Neural progenitor cell (in vitro differentiated cells): ENCODE measurements at regions not wholly inside any gene's neighbourhood (a gene's known extent, or its start where the extent isn't known, plus 50 kb on each side); places are given as distances from the start of the nearest gene placed in this dataset.

ENCODE experiments used
- DNase-seq: peaks from one replicate; pipeline ENCODE4 v3.0.0-alpha.2; 2016; ENCODE audit warnings: low spot score
- H2AFZ ChIP-seq: fragments of 200-600 bp; sonication (generic); replicated peaks from 2 replicates; pipeline ENCODE4 v1.6.1; 2016; ENCODE audit warnings: antibody characterized with exemption
- H3F3A ChIP-seq: fragments of 200-600 bp; sonication (generic); 2 replicates; pipeline ENCODE4 v1.6.1; 2016; ENCODE audit warnings: antibody characterized with exemption, low read depth
- H3K27ac ChIP-seq: fragments of 200-600 bp; sonication (generic); 2 replicates; pipeline ENCODE4 v1.5.1; 2016; ENCODE audit warnings: mild to moderate bottlenecking
- H3K27me3 ChIP-seq: fragments of 200-600 bp; sonication (generic); 2 replicates; pipeline ENCODE4 v1.6.1; 2016; ENCODE audit warnings: mild to moderate bottlenecking, moderate library complexity
- H3K36me3 ChIP-seq: fragments of 200-600 bp; sonication (generic); 2 replicates; pipeline ENCODE4 v1.5.1; 2016
- H3K4me1 ChIP-seq: fragments of 200-600 bp; sonication (generic); 2 replicates; pipeline ENCODE4 v1.6.1; 2016; ENCODE audit warnings: mixed run types
- H3K4me2 ChIP-seq: fragments of 200-600 bp; sonication (generic); 2 replicates; pipeline ENCODE4 v1.6.1; 2016
- H3K4me3 ChIP-seq: fragments of 200-600 bp; sonication (generic); 2 replicates; pipeline ENCODE4 v1.5.1; 2016
- H3K79me2 ChIP-seq: fragments of 200-600 bp; sonication (generic); 2 replicates; pipeline ENCODE4 v1.6.1; 2016; ENCODE audit warnings: low read depth
- H3K9ac ChIP-seq: fragments of 200-600 bp; sonication (generic); 2 replicates; pipeline ENCODE4 v1.6.1; 2016
- H3K9me3 ChIP-seq: fragments of 200-600 bp; sonication (generic); 2 replicates; pipeline ENCODE4 v1.5.1; 2016; ENCODE audit warnings: low read depth
- H4K20me1 ChIP-seq: fragments of 200-600 bp; sonication (generic); 2 replicates; pipeline ENCODE4 v1.6.1; 2016; ENCODE audit warnings: low read depth
- H3K27ac Mint-ChIP-seq: 3 replicates; pipeline ENCODE4 v1.8.0; 2021; ENCODE audit warnings: mixed read lengths
- H3K27me3 Mint-ChIP-seq: 2 replicates; pipeline ENCODE4 v1.8.0; 2022; ENCODE audit warnings: low read depth, mild to moderate bottlenecking, inconsistent platforms, moderate library complexity, mixed read lengths; ENCODE audit not compliant: insufficient read depth
- H3K36me3 Mint-ChIP-seq: 3 replicates; pipeline ENCODE4 v1.8.0; 2021; ENCODE audit warnings: mixed read lengths
- H3K4me1 Mint-ChIP-seq: 3 replicates; pipeline ENCODE4 v1.8.0; 2021; ENCODE audit warnings: mixed read lengths
- H3K4me3 Mint-ChIP-seq: 3 replicates; pipeline ENCODE4 v1.8.0; 2021; ENCODE audit warnings: mild to moderate bottlenecking, moderate library complexity, mixed read lengths
- H3K9me3 Mint-ChIP-seq: 3 replicates; pipeline ENCODE4 v1.8.0; 2020; ENCODE audit warnings: mixed read lengths
- CTCF ChIP-seq: fragments of 200-600 bp; sonication (generic); IDR thresholded peaks from 2 replicates; pipeline ENCODE4 v1.5.1; 2017; ENCODE audit warnings: antibody characterized with exemption, mild to moderate bottlenecking
- EZH2 ChIP-seq: fragments of 200-600 bp; sonication (generic); IDR thresholded peaks from 2 replicates; pipeline ENCODE4 v1.6.1; 2017; ENCODE audit warnings: antibody characterized with exemption, mild to moderate bottlenecking, moderate library complexity
- EZH2phosphoT487 ChIP-seq: fragments of 200-600 bp; sonication (generic); IDR thresholded peaks from 2 replicates; pipeline ENCODE4 v1.6.1; 2017; ENCODE audit warnings: antibody characterized with exemption

GRCh38 chr2:77808599-77808998 is 286.4 kb upstream of the LRRTM4 start:
- Mint-ChIP-seq H3K36me3 (peaks cover 13% of the 10 kb centered on the region), H3K27me3 (peaks cover 2% of the 10 kb centered on the region), H3K4me3 (no peak overlapping the region), H3K4me1 (peaks cover 18% of the 10 kb centered on the region), H3K9me3 (peaks cover 44% of the 10 kb centered on the region), H3K27ac (peak overlapping the region; percentile 80)
- H3K4me3 ChIP-seq, result no peak overlapping the region
- no peaks in the 10 kb centered on the region for H3K36me3 ChIP-seq
- H3K4me1 ChIP-seq, result no peaks in the 10 kb centered on the region
- no peaks in the 10 kb centered on the region for H3K27me3 ChIP-seq
- H3K79me2 ChIP-seq, result no peaks in the 10 kb centered on the region
- no peak overlapping the region for H2AFZ ChIP-seq
- no peak overlapping the region for H3K4me2 ChIP-seq
- no peaks in the 10 kb centered on the region for H3F3A ChIP-seq
- no peaks in the 10 kb centered on the region for H3K9me3 ChIP-seq
- no peak overlapping the region for H3K27ac ChIP-seq
- no peak overlapping the region for H3K9ac ChIP-seq
- no peak for DNase-seq
- TF ChIP-seq EZH2phosphoT487 (no peak), EZH2 (no peak), CTCF (no peak)
- H4K20me1 ChIP-seq, result no peaks in the 10 kb centered on the region

- TF ChIP-seq EZH2phosphoT487 (no peak), EZH2 (no peak), CTCF (no peak)
- H3K27me3 ChIP-seq, result no peaks in the 10 kb centered on the region
- H3K4me1 Mint-ChIP-seq, result peaks cover 4% of the 10 kb centered on the region
- no peak for DNase-seq
- H3K79me2 ChIP-seq, result no peaks in the 10 kb centered on the region
- peaks cover 5% of the 10 kb centered on the region for H3K36me3 Mint-ChIP-seq
- no peak overlapping the region for H3K4me2 ChIP-seq
- no peak overlapping the region for H3K27ac ChIP-seq
- no peak overlapping the region for H3K9ac ChIP-seq
- no peaks in the 10 kb centered on the region for H3K36me3 ChIP-seq
- no peak overlapping the region for H3K27ac Mint-ChIP-seq
- peaks cover 27% of the 10 kb centered on the region for H3K9me3 Mint-ChIP-seq
- H3K4me1 ChIP-seq, result no peaks in the 10 kb centered on the region
- no peaks in the 10 kb centered on the region for H3K9me3 ChIP-seq
- H2AFZ ChIP-seq, result peak overlapping the region; percentile 1
- H3F3A ChIP-seq, result no peaks in the 10 kb centered on the region
- H3K4me3 ChIP-seq, result no peak overlapping the region
- H4K20me1 ChIP-seq, result no peaks in the 10 kb centered on the region
- H3K4me3 Mint-ChIP-seq, result no peak overlapping the region
- peaks cover 5% of the 10 kb centered on the region for H3K27me3 Mint-ChIP-seq
These were observed 291.4 kb upstream of the LRRTM4 start for GRCh38 chr2:77813599-77813998.

- Histone ChIP-seq H3K4me1 (no peaks in the 10 kb centered on the region), H3K4me2 (no peak overlapping the region), H3K36me3 (no peaks in the 10 kb centered on the region), H3K27me3 (no peaks in the 10 kb centered on the region), H2AFZ (peak overlapping the region; percentile 0), H3K27ac (no peak overlapping the region), H3K79me2 (no peaks in the 10 kb centered on the region), H3K4me3 (no peak overlapping the region), H3K9me3 (no peaks in the 10 kb centered on the region), H4K20me1 (no peaks in the 10 kb centered on the region), H3K9ac (no peak overlapping the region), H3F3A (no peaks in the 10 kb centered on the region)
- peaks cover 5% of the 10 kb centered on the region for H3K27me3 Mint-ChIP-seq
- H3K4me1 Mint-ChIP-seq, result peaks cover 4% of the 10 kb centered on the region
- TF ChIP-seq EZH2phosphoT487, result no peak
- TF ChIP-seq CTCF, result no peak
- TF ChIP-seq EZH2, result no peak
- peaks cover under 1% of the 10 kb centered on the region for H3K36me3 Mint-ChIP-seq
- H3K4me3 Mint-ChIP-seq, result no peak overlapping the region
- H3K27ac Mint-ChIP-seq, result no peak overlapping the region
- peaks cover 7% of the 10 kb centered on the region for H3K9me3 Mint-ChIP-seq
- no peak for DNase-seq
These were observed 294.4 kb upstream of the LRRTM4 start for GRCh38 chr2:77816618-77817017.

- no peak for DNase-seq
- Mint-ChIP-seq H3K9me3 (no peaks in the 10 kb centered on the region), H3K36me3 (no peaks in the 10 kb centered on the region), H3K27ac (no peak overlapping the region), H3K4me3 (no peak overlapping the region), H3K4me1 (peaks cover 4% of the 10 kb centered on the region), H3K27me3 (peaks cover 3% of the 10 kb centered on the region)
- no peaks in the 10 kb centered on the region for H3K36me3 ChIP-seq
- no peak overlapping the region for H3K4me3 ChIP-seq
- no peaks in the 10 kb centered on the region for H4K20me1 ChIP-seq
- no peaks in the 10 kb centered on the region for H3K79me2 ChIP-seq
- H2AFZ ChIP-seq, result no peak overlapping the region
- H3K4me2 ChIP-seq, result no peak overlapping the region
- H3K9ac ChIP-seq, result no peak overlapping the region
- no peaks in the 10 kb centered on the region for H3K27me3 ChIP-seq
- TF ChIP-seq EZH2phosphoT487, result no peak
- no peak for TF ChIP-seq CTCF
- no peak for TF ChIP-seq EZH2
- H3K4me1 ChIP-seq, result no peaks in the 10 kb centered on the region
- no peaks in the 10 kb centered on the region for H3K9me3 ChIP-seq
- H3F3A ChIP-seq, result no peaks in the 10 kb centered on the region
- H3K27ac ChIP-seq, result no peak overlapping the region
These were observed 296.0 kb upstream of the LRRTM4 start for GRCh38 chr2:77818186-77818585.
